GM19452 (cell line): ENCODE measurements at regions not wholly inside any gene's neighbourhood (a gene's known extent, or its start where the extent isn't known, plus 50 kb on each side); places are given as distances from the start of the nearest gene placed in this dataset.
"Not testable (repeated sequence)": the region's sequence is repeated elsewhere in the genome, so short reads cannot be mapped to it uniquely, and the experiment has no call there.

Experiments
- ATAC-seq: cut with Tn5 transposase; IDR thresholded peaks from one replicate; pipeline ENCODE4 v1.9.1; 2021; ENCODE audit not compliant: unreplicated experiment

GRCh38 chr2:12469141-12469561, 247.6 kb upstream of the TRIB2 start:
- no peak for ATAC-seq

DNA sequence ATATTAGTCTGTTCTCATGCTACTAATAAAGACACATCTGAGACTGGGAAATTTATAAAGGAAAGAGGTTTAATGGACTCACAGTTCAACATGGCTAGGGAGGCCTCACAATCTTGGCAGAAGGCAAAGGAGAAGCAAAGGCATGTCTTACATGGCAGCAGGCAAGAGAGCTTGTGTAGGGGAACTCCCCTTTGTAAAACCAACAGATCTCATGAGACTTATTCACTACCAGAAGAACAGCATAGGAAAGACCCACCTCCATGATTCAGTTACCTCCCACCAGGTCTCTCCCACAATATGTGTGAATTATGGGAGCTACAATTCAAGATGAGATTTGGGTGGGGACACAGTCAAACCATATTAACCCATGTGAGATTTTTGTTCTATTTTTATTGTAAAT, 244.5 kb upstream of the TRIB2 start:
- not testable (repeated sequence) for ATAC-seq

DNA sequence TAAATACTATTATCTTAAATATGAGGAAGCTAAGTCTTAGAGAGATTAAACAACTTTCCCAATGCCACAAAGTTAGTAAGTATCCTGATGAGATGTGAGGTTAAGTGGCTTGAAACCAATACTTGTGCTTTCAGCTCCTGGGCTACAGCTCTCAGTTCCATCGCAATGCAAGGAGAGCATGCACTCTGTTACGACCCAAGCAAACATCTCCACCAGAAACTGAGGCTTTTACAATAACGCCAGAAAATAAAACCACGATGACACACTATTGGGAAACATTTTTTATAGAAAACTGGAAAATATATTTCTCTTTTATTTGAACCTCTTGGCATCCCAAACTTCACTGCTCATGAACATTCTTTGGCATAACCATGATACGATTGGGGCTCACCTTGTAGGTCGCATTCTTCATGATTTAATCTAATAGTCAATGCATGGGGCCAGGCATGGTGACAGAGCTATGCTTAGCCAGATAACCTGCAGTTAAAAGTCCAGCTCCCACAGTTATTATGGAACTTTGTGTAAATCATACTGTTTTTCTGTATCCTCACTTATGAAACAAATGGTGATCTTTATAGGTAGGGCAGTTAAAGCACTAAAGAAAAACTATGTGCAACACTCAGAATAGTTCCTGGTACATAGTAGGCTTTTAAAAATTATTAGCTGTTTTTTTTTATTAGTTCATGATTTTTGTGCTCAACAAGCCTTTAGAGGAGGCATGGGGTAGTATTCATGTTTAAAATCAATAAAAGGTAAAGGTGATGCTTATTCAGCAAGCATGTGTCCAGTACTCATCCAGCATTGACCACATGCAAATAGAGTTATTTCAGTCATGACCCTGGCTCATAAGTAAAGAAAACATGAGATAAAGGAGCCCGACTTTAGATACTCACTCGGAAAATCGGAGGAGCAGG, 238.3 kb upstream of the TRIB2 start:
- ATAC-seq, result no peak

DNA sequence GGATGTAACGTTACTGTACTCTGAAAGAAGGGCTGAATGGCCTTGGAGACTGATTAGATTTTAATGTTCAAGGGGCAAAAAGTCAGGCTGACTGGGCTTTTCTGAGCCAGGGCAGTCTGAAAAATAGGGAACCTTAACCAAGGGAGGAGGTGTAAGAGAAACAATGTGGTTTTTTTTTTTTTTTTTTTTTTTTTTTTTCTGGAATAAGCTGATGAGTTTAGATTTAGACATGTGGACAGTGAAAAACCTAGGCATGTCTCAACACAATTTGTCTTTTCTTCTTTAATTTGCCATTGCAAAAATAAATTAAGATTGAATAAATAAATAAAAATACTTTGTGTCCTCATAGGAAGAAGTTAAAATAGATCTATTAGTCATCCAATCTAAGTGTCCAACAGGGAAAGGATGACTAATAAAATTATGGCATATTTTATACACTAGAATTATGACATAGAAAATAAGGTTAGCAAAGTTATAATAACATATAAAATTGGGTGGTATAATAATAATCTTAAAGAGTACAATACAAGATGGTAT, 237.6 kb upstream of the TRIB2 start:
- no peak for ATAC-seq

DNA sequence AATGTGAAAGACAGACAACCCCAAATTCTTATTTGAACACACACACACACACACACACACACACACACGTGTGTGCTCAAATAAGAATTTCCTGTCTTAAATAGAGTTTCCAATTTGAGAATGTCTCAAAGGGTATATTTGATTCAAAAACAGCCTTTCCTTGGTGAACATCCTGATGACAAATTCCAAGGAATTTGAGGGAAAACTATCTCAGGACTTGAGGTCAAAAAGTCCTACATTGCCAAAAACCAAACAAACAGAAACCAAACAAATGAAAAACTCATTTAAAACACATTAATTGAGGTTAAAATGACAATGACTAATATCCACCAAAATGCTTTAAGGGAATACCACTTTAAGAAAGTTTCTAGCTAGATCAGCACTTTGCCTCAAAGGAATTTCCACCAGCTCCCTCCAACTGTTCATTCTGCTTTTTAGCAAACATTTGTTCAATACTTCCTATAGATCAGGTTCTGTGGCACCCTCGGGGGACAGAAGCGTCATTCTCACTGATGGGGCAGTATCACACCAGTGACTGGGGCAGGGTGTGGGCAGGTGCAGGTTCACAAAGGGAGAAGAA, 232.1 kb upstream of the TRIB2 start:
- no peak for ATAC-seq

- peak; percentile 43 for ATAC-seq
Measured at GRCh38 chr2:12486205-12487118, 230.3 kb upstream of the TRIB2 start.

DNA sequence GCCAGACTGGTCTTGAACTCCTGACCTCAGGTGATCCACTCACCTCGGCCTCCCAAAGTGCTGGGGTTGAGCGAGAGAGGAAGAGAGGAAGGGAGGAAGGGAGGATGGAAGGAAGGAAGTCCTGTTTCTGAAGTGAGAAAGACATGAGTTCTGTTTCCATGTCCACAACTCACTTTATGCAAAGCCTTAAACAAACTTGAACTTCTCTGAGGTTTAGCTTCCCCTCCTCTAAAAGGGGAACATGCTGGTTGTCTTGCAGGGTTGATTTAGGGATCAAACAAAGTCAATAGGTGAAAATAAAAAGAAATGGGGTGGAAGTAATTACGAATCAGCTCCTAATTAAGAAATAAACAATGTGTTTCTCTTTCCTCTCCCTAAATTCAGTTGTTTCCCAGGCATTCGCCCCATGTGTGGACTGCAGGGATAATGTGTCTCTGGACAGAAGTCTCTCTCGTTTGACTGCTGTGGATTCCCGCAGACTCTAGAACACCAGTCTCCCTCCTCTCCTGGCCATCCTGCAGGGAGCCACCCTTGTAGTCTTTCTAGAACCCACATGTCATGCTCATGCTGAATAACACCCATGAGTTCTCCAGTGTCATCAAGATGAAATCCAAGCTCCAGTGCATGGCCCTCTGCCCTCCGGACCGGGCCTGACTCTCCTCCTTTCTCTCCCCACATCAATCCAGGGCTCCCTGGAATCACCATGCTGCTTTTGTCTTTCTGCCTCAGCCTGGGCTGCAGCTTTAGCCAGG, 229.3 kb upstream of the TRIB2 start:
- ATAC-seq, result peak; percentile 29

- ATAC-seq, result no peak
Measured at GRCh38 chr2:12488352-12489318, 228.1 kb upstream of the TRIB2 start.

DNA sequence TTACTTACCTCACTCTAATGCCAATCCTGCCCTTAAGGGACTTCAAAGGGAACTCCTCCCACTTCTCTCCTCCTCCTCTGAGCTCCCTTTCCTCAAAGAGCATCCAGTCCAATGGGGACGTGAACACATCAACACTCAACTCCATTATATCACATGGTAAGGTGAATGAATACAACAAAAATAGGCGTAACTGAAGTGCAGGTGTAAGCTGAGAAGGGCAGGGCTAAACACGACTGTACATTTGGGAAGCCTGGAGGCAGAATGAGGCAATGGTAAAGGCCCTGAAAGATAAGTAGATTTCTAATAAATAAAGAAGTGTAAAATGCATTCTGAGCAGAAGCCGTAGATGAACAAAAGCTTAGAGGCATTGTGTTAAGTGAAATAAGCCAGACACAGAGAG, 226.1 kb upstream of the TRIB2 start:
- no peak for ATAC-seq

DNA sequence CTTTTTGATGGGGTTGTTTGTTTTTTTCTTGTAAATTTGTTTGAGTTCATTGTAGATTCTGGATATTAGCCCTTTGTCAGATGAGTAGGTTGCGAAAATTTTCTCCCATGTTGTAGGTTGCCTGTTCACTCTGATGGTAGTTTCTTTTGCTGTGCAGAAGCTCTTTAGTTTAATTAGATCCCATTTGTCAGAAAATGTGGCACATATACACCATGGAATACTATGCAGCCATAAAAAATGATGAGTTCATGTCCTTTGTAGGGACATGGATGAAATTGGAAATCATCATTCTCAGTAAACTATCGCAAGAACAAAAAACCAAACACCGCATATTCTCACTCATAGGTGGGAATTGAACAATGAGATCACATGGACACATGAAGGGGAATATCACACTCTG, 224.4 kb upstream of the TRIB2 start:
- not testable (repeated sequence) for ATAC-seq

DNA sequence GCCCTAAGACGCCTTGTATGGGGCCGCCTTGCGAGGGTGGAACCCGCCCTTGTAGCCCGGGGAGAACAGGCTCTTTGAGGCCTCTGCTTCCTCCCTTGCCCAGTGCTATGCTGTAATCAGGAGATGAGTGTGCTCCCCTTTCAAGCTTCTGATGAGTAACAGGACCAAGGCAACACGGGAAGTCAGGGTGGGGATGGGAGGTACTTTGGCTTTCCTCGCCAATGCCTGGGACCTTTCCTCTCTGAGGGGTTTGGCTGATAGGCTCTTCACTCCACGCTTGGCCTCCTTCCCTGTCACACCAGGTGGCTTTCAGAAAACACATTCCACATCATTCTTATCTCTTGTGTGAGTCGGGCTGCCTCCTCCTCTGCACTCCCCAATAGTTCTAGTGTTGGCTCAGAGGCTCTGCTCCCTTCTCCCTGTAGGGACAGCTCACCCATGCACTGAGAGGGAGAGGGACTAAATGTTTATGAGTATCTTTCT, 223.7 kb upstream of the TRIB2 start:
- ATAC-seq, result no peak

GRCh38 chr2:12495247-12495868, 221.4 kb upstream of the TRIB2 start:
- no peak for ATAC-seq

DNA sequence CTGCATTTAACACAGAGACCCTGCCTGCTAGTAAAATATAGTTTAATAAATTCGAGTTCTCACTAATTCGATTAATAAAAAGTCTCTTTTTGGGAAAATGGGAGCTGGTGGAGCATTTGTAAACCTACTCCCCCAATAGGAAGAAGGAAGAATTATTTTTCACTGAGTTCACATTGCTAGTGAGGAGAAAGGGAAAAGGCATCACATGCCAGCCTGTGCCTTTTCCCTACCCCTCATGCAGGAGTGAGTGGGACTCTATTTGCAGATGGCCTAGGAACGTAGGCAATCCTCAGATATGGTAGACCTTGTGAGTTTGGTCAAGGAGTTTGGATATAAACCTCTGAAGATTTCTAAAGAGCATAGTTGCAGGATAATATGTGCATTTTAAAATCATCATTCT, 218.4 kb upstream of the TRIB2 start:
- no peak for ATAC-seq

DNA sequence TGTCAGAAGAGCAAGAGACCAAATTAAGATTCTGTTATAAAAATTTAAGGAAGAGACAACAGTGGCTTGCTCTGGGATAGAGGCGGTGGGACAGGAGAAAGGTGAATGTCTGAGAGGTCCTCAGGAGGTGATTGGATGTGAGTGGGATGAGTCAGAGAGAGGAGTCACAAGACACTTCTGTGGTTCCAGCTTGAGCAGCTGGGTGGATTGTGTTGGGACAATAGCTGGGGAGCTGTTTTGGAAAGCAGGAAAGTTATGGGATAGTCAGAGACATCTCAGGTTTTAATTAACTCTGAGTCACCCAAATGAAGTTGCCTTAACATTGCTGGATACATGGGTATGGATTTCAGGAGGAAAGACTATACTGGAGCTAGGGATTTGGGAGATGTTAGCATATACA, 218.0 kb upstream of the TRIB2 start:
- no peak for ATAC-seq

GRCh38 chr2:12500899-12501298, 215.8 kb upstream of the TRIB2 start:
- no peak for ATAC-seq

GRCh38 chr2:12501469-12502158, 215.1 kb upstream of the TRIB2 start:
- ATAC-seq, result peak; percentile 90

DNA sequence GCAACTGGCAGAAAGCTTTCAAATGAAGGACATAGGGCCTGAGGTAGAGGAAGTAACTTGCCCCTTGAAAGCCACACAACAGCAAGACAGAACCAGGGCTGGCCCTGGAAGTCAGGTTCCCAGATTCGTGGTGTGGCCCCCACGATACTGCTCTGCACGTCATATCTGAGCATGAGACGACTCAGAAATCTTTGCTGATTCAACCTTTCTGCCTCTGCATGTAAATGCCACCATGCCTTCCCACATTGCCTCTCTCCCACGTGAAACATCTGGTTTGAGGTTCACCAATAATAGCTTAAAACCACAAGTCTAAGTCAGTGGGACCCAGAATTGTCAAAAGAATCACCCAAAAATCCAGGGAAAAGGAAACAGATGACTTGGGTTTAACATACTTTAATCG, 214.0 kb upstream of the TRIB2 start:
- no peak for ATAC-seq

DNA sequence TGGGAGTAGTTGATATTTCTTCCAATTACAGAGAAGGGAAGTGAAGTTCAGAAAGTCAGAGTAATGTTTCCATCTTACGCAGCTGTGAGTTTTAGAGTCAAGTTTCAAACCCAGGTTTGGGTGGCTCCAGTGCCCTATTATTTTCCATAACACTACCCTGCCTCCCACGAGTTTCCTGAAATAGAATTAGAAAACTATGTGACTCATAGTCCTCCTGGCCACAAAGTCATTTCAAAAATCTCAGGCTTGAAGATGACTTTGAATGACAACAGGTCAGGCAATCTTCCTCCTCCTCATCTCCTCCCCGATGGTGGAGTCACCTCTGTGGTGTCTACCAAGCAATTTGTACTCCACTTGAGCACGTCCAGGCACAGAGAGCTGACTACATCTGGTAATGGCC, 212.3 kb upstream of the TRIB2 start:
- peak; percentile 32 for ATAC-seq
